ENCODE measurements at regions not wholly inside any gene's neighbourhood (a gene's known extent, or its start where the extent isn't known, plus 50 kb on each side); places are given as distances from the start of the nearest gene placed in this dataset.

DNA sequence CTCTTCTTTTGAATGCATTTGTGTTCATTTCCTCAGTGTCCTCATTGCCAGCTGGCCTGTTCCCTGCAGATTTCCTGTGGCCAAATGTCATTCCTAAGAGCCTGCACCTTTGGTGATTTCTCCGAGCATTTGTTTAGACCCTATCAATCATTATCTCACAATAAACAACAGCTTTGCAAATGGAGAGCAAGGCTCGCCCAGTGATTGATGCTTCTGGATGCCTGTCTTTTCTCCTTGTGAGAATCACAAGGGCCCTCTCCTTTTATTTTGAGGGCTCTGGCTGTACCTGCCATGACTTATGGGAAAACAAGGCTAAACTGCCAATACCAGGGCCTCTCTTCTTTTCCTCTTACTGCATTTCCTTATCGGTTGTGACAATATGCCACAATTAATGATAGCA is 1454.4 kb upstream of the CELF4 start:
- no peak overlapping the region for H3K4me3 Mint-ChIP-seq (ENCODE audit: unreplicated experiment)
- Histone ChIP-seq H3K4me2 (ENCODE audit: low read length) (no peak overlapping the region), H3K9me3 (ENCODE audit: insufficient read depth, low read depth, low read length) (no peaks in the 10 kb centered on the region), H3K27ac (ENCODE audit: low read depth, low read length) (no peak overlapping the region), H3K4me1 (ENCODE audit: insufficient read depth, low read length) (no peaks in the 10 kb centered on the region), H3K79me2 (ENCODE audit: insufficient read depth, low read length) (no peaks in the 10 kb centered on the region), H3K4me3 (ENCODE audit: insufficient read depth, low read depth, low read length) (no peak overlapping the region), H3K9ac (ENCODE audit: low read length) (no peak overlapping the region), H4K20me1 (ENCODE audit: insufficient read depth, low read length) (no peaks in the 10 kb centered on the region), H3K36me3 (ENCODE audit: insufficient read depth, low read length) (no peaks in the 10 kb centered on the region), H2AFZ (ENCODE audit: low read depth, low read length) (no peak overlapping the region), H3K27me3 (ENCODE audit: insufficient read depth, low read length) (no peaks in the 10 kb centered on the region)
- FAIRE-seq = no peak
- TF ChIP-seq, protein P1, sequence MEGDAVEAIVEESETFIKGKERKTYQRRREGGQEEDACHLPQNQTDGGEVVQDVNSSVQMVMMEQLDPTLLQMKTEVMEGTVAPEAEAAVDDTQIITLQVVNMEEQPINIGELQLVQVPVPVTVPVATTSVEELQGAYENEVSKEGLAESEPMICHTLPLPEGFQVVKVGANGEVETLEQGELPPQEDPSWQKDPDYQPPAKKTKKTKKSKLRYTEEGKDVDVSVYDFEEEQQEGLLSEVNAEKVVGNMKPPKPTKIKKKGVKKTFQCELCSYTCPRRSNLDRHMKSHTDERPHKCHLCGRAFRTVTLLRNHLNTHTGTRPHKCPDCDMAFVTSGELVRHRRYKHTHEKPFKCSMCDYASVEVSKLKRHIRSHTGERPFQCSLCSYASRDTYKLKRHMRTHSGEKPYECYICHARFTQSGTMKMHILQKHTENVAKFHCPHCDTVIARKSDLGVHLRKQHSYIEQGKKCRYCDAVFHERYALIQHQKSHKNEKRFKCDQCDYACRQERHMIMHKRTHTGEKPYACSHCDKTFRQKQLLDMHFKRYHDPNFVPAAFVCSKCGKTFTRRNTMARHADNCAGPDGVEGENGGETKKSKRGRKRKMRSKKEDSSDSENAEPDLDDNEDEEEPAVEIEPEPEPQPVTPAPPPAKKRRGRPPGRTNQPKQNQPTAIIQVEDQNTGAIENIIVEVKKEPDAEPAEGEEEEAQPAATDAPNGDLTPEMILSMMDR (IDR thresholded peaks at IDR 0.05; ENCODE audit: insufficient read depth, low read depth, low read length) = no peak
- TF ChIP-seq EZH2 (IDR thresholded peaks at IDR 0.05; ENCODE audit: insufficient read depth, low read length) = no peak
- peaks cover 6% of the 10 kb centered on the region for H3K9me3 Mint-ChIP-seq (ENCODE audit: unreplicated experiment)
- no peaks in the 10 kb centered on the region for H3K36me3 Mint-ChIP-seq (ENCODE audit: low read depth, unreplicated experiment)
- no peaks in the 10 kb centered on the region for H3K4me1 Mint-ChIP-seq (ENCODE audit: low read depth, unreplicated experiment)
- H3K27me3 Mint-ChIP-seq (ENCODE audit: low read depth, unreplicated experiment) = no peaks in the 10 kb centered on the region
- H3K27ac Mint-ChIP-seq (ENCODE audit: unreplicated experiment) = no peak overlapping the region
- DNase-seq (ENCODE audit: low read depth) = no peak

DNA sequence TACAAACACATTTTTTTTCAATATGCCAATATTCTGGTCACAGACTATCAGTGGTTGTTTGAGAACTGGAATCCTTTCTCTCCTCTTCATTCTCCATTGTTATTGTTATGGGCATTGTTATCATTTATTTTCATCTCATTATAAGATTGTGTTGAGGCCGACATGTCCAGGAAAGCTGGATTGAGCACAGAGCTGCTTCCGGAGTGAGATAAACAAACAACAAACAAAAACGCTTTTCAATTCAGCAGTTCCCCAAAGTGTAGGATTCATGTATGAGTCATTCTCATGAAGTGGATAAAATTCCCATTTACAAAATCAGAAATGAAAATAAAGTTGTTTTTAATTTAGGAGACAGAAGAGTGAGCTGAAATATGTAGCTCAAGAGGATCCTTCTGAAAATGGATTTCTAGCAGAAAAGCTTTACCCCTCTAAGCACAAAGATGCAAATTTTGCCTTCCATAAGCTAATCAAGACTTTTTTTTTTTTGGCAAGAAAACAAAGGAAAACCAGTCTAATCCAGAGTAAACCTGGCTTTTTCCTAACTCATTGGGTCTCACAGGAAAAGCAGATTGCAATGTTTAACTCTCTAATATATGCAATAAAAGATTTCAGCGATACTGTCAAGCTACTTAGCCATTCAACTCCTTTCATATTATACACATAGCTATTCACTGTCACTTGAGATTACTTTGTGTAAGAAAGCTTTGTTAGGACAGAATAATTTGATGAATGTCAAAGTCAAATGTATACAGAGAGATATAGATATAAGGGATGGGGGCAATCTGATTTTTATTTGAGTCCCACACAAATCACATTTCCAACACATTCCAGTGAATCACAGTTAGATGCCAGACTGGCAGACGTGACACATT is 1441.7 kb upstream of the CELF4 start:
- H3K4me3 ChIP-seq (ENCODE audit: insufficient read depth, low read depth, low read length) = no peak overlapping the region
- TF ChIP-seq, protein P1 (IDR thresholded peaks at IDR 0.05; ENCODE audit: insufficient read depth, low read depth, low read length) = no peak
- TF ChIP-seq EZH2 (IDR thresholded peaks at IDR 0.05; ENCODE audit: insufficient read depth, low read length) = no peak
- no peaks in the 10 kb centered on the region for H3K4me1 Mint-ChIP-seq (ENCODE audit: low read depth, unreplicated experiment)
- FAIRE-seq = no peak
- no peak overlapping the region for H3K4me3 Mint-ChIP-seq (ENCODE audit: unreplicated experiment)
- H3K27me3 ChIP-seq (ENCODE audit: insufficient read depth, low read length) = no peaks in the 10 kb centered on the region
- no peaks in the 10 kb centered on the region for H3K9me3 Mint-ChIP-seq (ENCODE audit: unreplicated experiment)
- H2AFZ ChIP-seq (ENCODE audit: low read depth, low read length) = no peak overlapping the region
- H3K79me2 ChIP-seq (ENCODE audit: insufficient read depth, low read length) = no peaks in the 10 kb centered on the region
- no peaks in the 10 kb centered on the region for H3K4me1 ChIP-seq (ENCODE audit: insufficient read depth, low read length)
- no peaks in the 10 kb centered on the region for H3K27me3 Mint-ChIP-seq (ENCODE audit: low read depth, unreplicated experiment)
- no peaks in the 10 kb centered on the region for H3K36me3 Mint-ChIP-seq (ENCODE audit: low read depth, unreplicated experiment)
- H3K4me2 ChIP-seq (ENCODE audit: low read length) = no peak overlapping the region
- no peaks in the 10 kb centered on the region for H3K36me3 ChIP-seq (ENCODE audit: insufficient read depth, low read length)
- no peaks in the 10 kb centered on the region for H3K9me3 ChIP-seq (ENCODE audit: insufficient read depth, low read depth, low read length)
- no peak overlapping the region for H3K27ac ChIP-seq (ENCODE audit: low read depth, low read length)
- no peak overlapping the region for H3K9ac ChIP-seq (ENCODE audit: low read length)
- no peaks in the 10 kb centered on the region for H4K20me1 ChIP-seq (ENCODE audit: insufficient read depth, low read length)
- DNase-seq (ENCODE audit: low read depth) = no peak
- no peak overlapping the region for H3K27ac Mint-ChIP-seq (ENCODE audit: unreplicated experiment)

DNA sequence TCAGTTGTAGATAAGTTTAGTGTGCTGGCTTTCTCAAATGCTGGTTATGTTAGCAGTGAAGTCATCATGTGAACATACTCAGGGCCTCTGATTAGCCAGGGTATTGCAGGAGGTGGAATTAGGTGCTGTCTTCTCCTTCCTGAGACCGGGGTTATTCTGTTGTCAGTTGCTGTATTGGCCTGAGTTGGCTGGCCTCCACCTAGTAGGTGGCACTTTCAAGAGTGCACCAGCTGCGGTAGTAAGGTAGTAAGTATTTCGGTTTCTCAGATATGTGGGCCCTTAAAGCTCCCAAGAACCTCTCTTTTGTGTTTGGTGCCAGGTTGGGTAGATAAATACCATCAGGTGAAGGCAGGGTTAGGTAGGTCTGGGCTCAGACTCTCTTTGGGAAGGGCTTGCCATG is 1430.5 kb upstream of the CELF4 start:
- no peaks in the 10 kb centered on the region for H3K36me3 Mint-ChIP-seq (ENCODE audit: low read depth, unreplicated experiment)
- FAIRE-seq (no peak), DNase-seq (ENCODE audit: low read depth) (no peak)
- no peak overlapping the region for H3K4me3 Mint-ChIP-seq (ENCODE audit: unreplicated experiment)
- Histone ChIP-seq H3K27ac (ENCODE audit: low read depth, low read length) (no peak overlapping the region), H2AFZ (ENCODE audit: low read depth, low read length) (no peak overlapping the region), H3K79me2 (ENCODE audit: insufficient read depth, low read length) (no peaks in the 10 kb centered on the region), H3K27me3 (ENCODE audit: insufficient read depth, low read length) (no peaks in the 10 kb centered on the region), H3K9me3 (ENCODE audit: insufficient read depth, low read depth, low read length) (no peaks in the 10 kb centered on the region), H3K4me3 (ENCODE audit: insufficient read depth, low read depth, low read length) (no peak overlapping the region), H3K36me3 (ENCODE audit: insufficient read depth, low read length) (no peaks in the 10 kb centered on the region), H4K20me1 (ENCODE audit: insufficient read depth, low read length) (no peaks in the 10 kb centered on the region), H3K4me1 (ENCODE audit: insufficient read depth, low read length) (no peaks in the 10 kb centered on the region), H3K9ac (ENCODE audit: low read length) (no peak overlapping the region), H3K4me2 (ENCODE audit: low read length) (no peak overlapping the region)
- TF ChIP-seq EZH2 (IDR thresholded peaks at IDR 0.05; ENCODE audit: insufficient read depth, low read length) = no peak
- TF ChIP-seq, protein P1 (IDR thresholded peaks at IDR 0.05; ENCODE audit: insufficient read depth, low read depth, low read length) = no peak
- H3K4me1 Mint-ChIP-seq (ENCODE audit: low read depth, unreplicated experiment) = no peaks in the 10 kb centered on the region
- no peaks in the 10 kb centered on the region for H3K9me3 Mint-ChIP-seq (ENCODE audit: unreplicated experiment)
- peaks cover 3% of the 10 kb centered on the region for H3K27me3 Mint-ChIP-seq (ENCODE audit: low read depth, unreplicated experiment)
- no peak overlapping the region for H3K27ac Mint-ChIP-seq (ENCODE audit: unreplicated experiment)
